ENCODE measurements at regions not wholly inside any gene's neighbourhood (a gene's known extent, or its start where the extent isn't known, plus 50 kb on each side); places are given as distances from the start of the nearest gene placed in this dataset.
"Not testable (repeated sequence)": the region's sequence is repeated elsewhere in the genome, so short reads cannot be mapped to it uniquely, and the experiment has no call there.

GRCh38 chr2:163970058-163970813, 234.4 kb upstream of the FIGN start:
- Histone ChIP-seq H3K4me1 (ENCODE audit: control insufficient read depth in 1 of 2, insufficient read depth in 2 of 2, low read depth in 1 of 2, low read length in 1 of 2) (no peaks in the 10 kb centered on the region), H3K9me2 (no peaks in the 10 kb centered on the region), H3K4me3 (ENCODE audit: low read depth in 2 of 2, low read length in 1 of 2) (no peak overlapping the region), H3F3A (replicated peaks; ENCODE audit: insufficient read depth) (no peaks in the 10 kb centered on the region), H2AFZ (ENCODE audit: low read depth) (no peak overlapping the region), H3K9ac (no peak overlapping the region), H3K27ac (ENCODE audit: low read depth in 2 of 2, low read length in 1 of 2) (no peak overlapping the region), H3K27me3 (ENCODE audit: insufficient read depth) (no peaks in the 10 kb centered on the region), H3K36me3 (replicated peaks in 1 of 2; ENCODE audit: control insufficient read depth in 1 of 2, insufficient read depth in 2 of 2, low read length in 1 of 2) (no peaks in the 10 kb centered on the region), H3K4me2 (no peak overlapping the region), H3K79me2 (ENCODE audit: insufficient read depth) (no peaks in the 10 kb centered on the region), H4K20me1 (ENCODE audit: insufficient read depth) (no peaks in the 10 kb centered on the region), H3K9me3 (no peaks in the 10 kb centered on the region)
- CTCF ChIA-PET, result no interaction called here
- TF ChIP-seq RCOR1 (IDR thresholded peaks at IDR 0.05; ENCODE audit: low read length) (no peak), EZH2phosphoT487 (IDR thresholded peaks at IDR 0.05; ENCODE audit: borderline replicate concordance, low read depth) (no peak), ELF1 (IDR thresholded peaks at IDR 0.05) (no peak), RFX5 (IDR thresholded peaks at IDR 0.05; ENCODE audit: low read length) (no peak), TEAD4 (IDR thresholded peaks at IDR 0.05; ENCODE audit: borderline replicate concordance, insufficient read depth) (no peak), NFIC (IDR thresholded peaks at IDR 0.05; ENCODE audit: borderline replicate concordance) (no peak), YY1 (IDR thresholded peaks at IDR 0.05; ENCODE audit: low read depth) (no peak), SMC3 (IDR thresholded peaks at IDR 0.05; ENCODE audit: low read depth, low read length) (no peak), EP300 (IDR thresholded peaks at IDR 0.05; ENCODE audit: borderline replicate concordance in 1 of 2, low read depth in 1 of 2, low read length in 1 of 2) (no peak), CHD2 (IDR thresholded peaks at IDR 0.05; ENCODE audit: low read length, partially characterized antibody) (no peak)
- TF ChIP-seq, protein P1, sequence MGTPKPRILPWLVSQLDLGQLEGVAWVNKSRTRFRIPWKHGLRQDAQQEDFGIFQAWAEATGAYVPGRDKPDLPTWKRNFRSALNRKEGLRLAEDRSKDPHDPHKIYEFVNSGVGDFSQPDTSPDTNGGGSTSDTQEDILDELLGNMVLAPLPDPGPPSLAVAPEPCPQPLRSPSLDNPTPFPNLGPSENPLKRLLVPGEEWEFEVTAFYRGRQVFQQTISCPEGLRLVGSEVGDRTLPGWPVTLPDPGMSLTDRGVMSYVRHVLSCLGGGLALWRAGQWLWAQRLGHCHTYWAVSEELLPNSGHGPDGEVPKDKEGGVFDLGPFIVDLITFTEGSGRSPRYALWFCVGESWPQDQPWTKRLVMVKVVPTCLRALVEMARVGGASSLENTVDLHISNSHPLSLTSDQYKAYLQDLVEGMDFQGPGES (IDR thresholded peaks at IDR 0.05; ENCODE audit: low read depth, low read length), result no peak
- 76% methylated on average over 4 of the region's 4 CpGs for WGBS (ENCODE audit: low lambda C conversion rate)
- DNase-seq, result no peak
- POLR2A ChIA-PET, result no interaction called here

DNA sequence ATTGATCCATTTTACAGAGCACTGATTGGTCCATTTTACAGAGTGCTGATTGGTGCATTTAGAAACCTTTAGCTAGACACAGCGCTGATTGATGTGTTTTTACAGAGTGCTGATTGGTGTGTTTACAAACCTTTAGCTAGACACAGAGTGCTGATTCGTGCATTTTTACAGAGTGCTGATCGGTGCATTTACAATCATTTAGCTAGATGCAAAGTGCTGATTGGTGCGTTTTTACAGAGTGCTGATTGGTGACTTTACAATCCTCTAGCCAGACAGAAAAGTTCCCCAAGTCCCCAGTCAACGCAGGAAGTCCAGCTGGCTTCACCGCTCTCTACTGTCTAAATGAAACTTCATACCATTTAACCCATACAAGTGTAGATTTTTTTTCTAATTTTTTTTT, 228.5 kb upstream of the FIGN start:
- H3K27ac ChIP-seq (ENCODE audit: low read depth in 2 of 2, low read length in 1 of 2); H3K9ac ChIP-seq; H3K4me3 ChIP-seq (ENCODE audit: low read depth in 2 of 2, low read length in 1 of 2); H4K20me1 ChIP-seq (ENCODE audit: insufficient read depth); H3K27me3 ChIP-seq (ENCODE audit: insufficient read depth); H2AFZ ChIP-seq (ENCODE audit: low read depth); H3K4me1 ChIP-seq (ENCODE audit: control insufficient read depth in 1 of 2, insufficient read depth in 2 of 2, low read depth in 1 of 2, low read length in 1 of 2); H3K9me2 ChIP-seq; H3K9me3 ChIP-seq; POLR2A ChIA-PET; H3K36me3 ChIP-seq (replicated peaks in 1 of 2; ENCODE audit: control insufficient read depth in 1 of 2, insufficient read depth in 2 of 2, low read length in 1 of 2); H3F3A ChIP-seq (replicated peaks; ENCODE audit: insufficient read depth); H3K79me2 ChIP-seq (ENCODE audit: insufficient read depth); DNase-seq; H3K4me2 ChIP-seq: not testable (repeated sequence)
- CTCF ChIA-PET, result interaction anchor here (1.1 kb wide), 1 partner anchor 86 kb away, joined by 3 read pairs; no protein-coding TSS in a partner anchor
- 62% methylated on average over 6 of the region's 6 CpGs for WGBS (ENCODE audit: low lambda C conversion rate)

Data from SK-N-SH (cell line).